K562 (cell line): ENCODE measurements at regions not wholly inside any gene's neighbourhood (a gene's known extent, or its start where the extent isn't known, plus 50 kb on each side); places are given as distances from the start of the nearest gene placed in this dataset.

Experiments used
- ATAC-seq: fragments of 200-7000 bp; cut with Tn5 transposase; 3 replicates; pipeline ENCODE4 v1.9.1; 2020; ENCODE audit warnings: moderate library complexity
- BruUV-seq: library from RNA; stranded (reverse); fragments of 400-500 nt; replicated peaks from 2 replicates; lab custom pipeline; 2021; lab: Mats Ljungman, UMichigan
- CTCF ChIA-PET: fragments of 300-600 bp; formaldehyde crosslinking; extraction: SDS; loops from one replicate; lab custom pipeline; 2021; ENCODE audit warnings: low intra/inter-chr PET ratio; lab: Yijun Ruan, JAX
- POLR2A ChIA-PET: fragments of 300-600, 350-650 bp; sonication (Branson Sonifier 250); formaldehyde crosslinking; extraction: SDS; loops from one replicate; lab custom pipeline; 2021; ENCODE audit warnings: antibody characterized with exemption, inconsistent platforms; lab: Yijun Ruan, JAX
- DNase-seq, 4 experiments: peaks; one replicate each; pipeline versions ENCODE4 v3.0.0 to v3.0.0-alpha.2; 2011 to 2018; ENCODE audit warnings: low spot score in 3 of 4, mixed read lengths in 3 of 4; ENCODE audit errors: extremely low read depth in 1 of 4
- FAIRE-seq: peaks from 2 replicates; lab custom pipeline; 2011; peaks lifted over from hg19 to GRCh38; lab: Jason Lieb, UNC
- H2AFZ ChIP-seq: 2 replicates; pipeline ENCODE4 v1.6.0; 2011; ENCODE audit warnings: low read depth, low read length, control low read depth, inconsistent platforms
- H3K27ac ChIP-seq: fragments of 200-600 bp; 3 replicates; pipeline ENCODE4 v1.8.0; 2011; ENCODE audit warnings: low read depth, mild to moderate bottlenecking, control low read depth, inconsistent platforms, low read length, moderate library complexity, mixed read lengths; ENCODE audit errors: extremely low read depth
- H3K27me3 ChIP-seq, 2 experiments: fragments of 300-600 bp in 1 of 2; 2 replicates in 1 of 2; 3 replicates in 1 of 2; pipeline versions ENCODE4 v1.6.0 to v1.8.0; 2011; ENCODE audit warnings: inconsistent platforms in 2 of 2, low read length in 2 of 2, mild to moderate bottlenecking in 1 of 2, mixed read lengths in 1 of 2, moderate library complexity in 1 of 2; ENCODE audit not compliant: control insufficient read depth in 2 of 2, insufficient read depth in 2 of 2
- H3K36me3 ChIP-seq: fragments of 300-600 bp; 3 replicates; pipeline ENCODE4 v1.8.0; 2011; ENCODE audit warnings: mild to moderate bottlenecking, low read length, inconsistent platforms; ENCODE audit not compliant: control insufficient read depth, insufficient read depth
- H3K4me1 ChIP-seq, 2 experiments: fragments of 200-600 bp in 1 of 2; replicated peaks in 1 of 2; 2 replicates in 1 of 2; 3 replicates in 1 of 2; pipeline versions ENCODE4 v1.5.1 to v1.8.0; 2011; ENCODE audit warnings: inconsistent platforms in 2 of 2, low read length in 2 of 2, mild to moderate bottlenecking in 1 of 2, mixed read lengths in 1 of 2, moderate library complexity in 1 of 2; ENCODE audit not compliant: control insufficient read depth in 2 of 2, insufficient read depth in 2 of 2
- H3K4me2 ChIP-seq: 2 replicates; pipeline ENCODE4 v1.6.1; 2011; ENCODE audit warnings: low read length, control low read depth, inconsistent platforms, mixed read lengths; ENCODE audit not compliant: insufficient read depth
- H3K4me3 ChIP-seq: fragments of 200-600 bp; sonication (generic), shearing (Covaris generic); 2 replicates; pipeline ENCODE4 v1.5.1; 2016; ENCODE audit warnings: control low read depth, inconsistent platforms
- H3K79me2 ChIP-seq: fragments of 200-600 bp; 3 replicates; pipeline ENCODE4 v1.8.0; 2011; ENCODE audit warnings: low read length, inconsistent platforms; ENCODE audit not compliant: control insufficient read depth, insufficient read depth
- H3K9ac ChIP-seq, 2 experiments: 2 replicates each; pipeline versions ENCODE4 v1.6.0 to v1.6.1; 2011; ENCODE audit warnings: low read depth in 2 of 2, low read length in 2 of 2, control low read depth in 1 of 2, inconsistent platforms in 1 of 2, mild to moderate bottlenecking in 1 of 2, mixed read lengths in 1 of 2; ENCODE audit not compliant: insufficient read depth in 1 of 2
- H3K9me1 ChIP-seq: one replicate; pipeline ENCODE4 v1.6.0; 2011; ENCODE audit warnings: inconsistent platforms, mild to moderate bottlenecking, low read length, moderate library complexity; ENCODE audit not compliant: control insufficient read depth, insufficient read depth
- H3K9me3 ChIP-seq: replicated peaks from 2 replicates; pipeline ENCODE4 v1.5.1; 2011; ENCODE audit warnings: low read depth, low read length, inconsistent platforms; ENCODE audit not compliant: control insufficient read depth, insufficient read depth
- H4K20me1 ChIP-seq: replicated peaks from 2 replicates; pipeline ENCODE4 v1.6.1; 2011; ENCODE audit warnings: low read length, inconsistent platforms, mixed read lengths; ENCODE audit not compliant: control insufficient read depth, insufficient read depth
- CAMTA2 ChIP-seq: fragments of 250-450 bp; sonication (Bioruptor Pico); conservative IDR thresholded peaks from 2 replicates; pipeline ENCODE4 v1.5.1; 2022
- ETV5 ChIP-seq: sonication (generic); formaldehyde crosslinking; IDR thresholded peaks from 2 replicates; pipeline ENCODE4 v1.4.0; 2020; ENCODE audit warnings: low read depth, mild to moderate bottlenecking, missing genetic modification reagents
- KLF6 ChIP-seq: fragments of 250-450 bp; sonication (Bioruptor Pico); IDR thresholded peaks from 2 replicates; pipeline ENCODE4 v1.4.0; 2020; ENCODE audit warnings: mild to moderate bottlenecking, moderate library complexity, borderline replicate concordance
- MCM3 ChIP-seq: fragments of 450-650 bp; IDR thresholded peaks from 2 replicates; pipeline ENCODE4 v1.6.1; 2016
- MYC ChIP-seq, 2 experiments: fragments of 250-450 bp in 1 of 2; sonication (Bioruptor Pico) in 1 of 2; IDR thresholded peaks; 2 replicates each; pipeline versions ENCODE4 v1.5.1 to v1.6.1; 2012 to 2021; ENCODE audit warnings: low read depth in 2 of 2, borderline replicate concordance in 1 of 2, improper control_type of control experiment in 1 of 2, low read length in 1 of 2, mild to moderate bottlenecking in 1 of 2, moderate library complexity in 1 of 2
- NFE2L1 ChIP-seq: fragments of 450-650 bp; IDR thresholded peaks from 2 replicates; pipeline ENCODE4 v1.6.1; 2016; ENCODE audit warnings: missing genetic modification characterization, low read depth, mild to moderate bottlenecking, missing compliant biosample characterization, moderate library complexity, borderline replicate concordance
- NKRF ChIP-seq: fragments of 450-650 bp; IDR thresholded peaks from 2 replicates; pipeline ENCODE4 v1.6.1; 2016; ENCODE audit warnings: borderline replicate concordance
- NR3C1 ChIP-seq: sonication (generic); formaldehyde crosslinking; IDR thresholded peaks from 2 replicates; pipeline ENCODE4 v1.8.1; 2022; ENCODE audit warnings: missing genetic modification reagents
- PHF21A ChIP-seq: fragments of 450-650 bp; IDR thresholded peaks from 2 replicates; pipeline ENCODE4 v1.6.1; 2017; ENCODE audit warnings: low read depth, borderline replicate concordance
- RCOR1 ChIP-seq, 2 experiments: IDR thresholded peaks; 2 replicates each; pipeline ENCODE4 v1.6.1; 2012; ENCODE audit warnings: low read depth in 2 of 2, low read length in 2 of 2, borderline replicate concordance in 1 of 2, improper control_type of control experiment in 1 of 2
- SMARCC2 ChIP-seq: fragments of 450-650 bp; IDR thresholded peaks from 2 replicates; pipeline ENCODE4 v1.6.1; 2017; ENCODE audit warnings: antibody characterized with exemption, moderate library complexity, mild to moderate bottlenecking, low read depth
- SRSF9 ChIP-seq: fragments of 200-400 bp; formaldehyde crosslinking; IDR thresholded peaks from 2 replicates; pipeline ENCODE4 v1.6.1; 2017; ENCODE audit warnings: low read depth, low read length, borderline replicate concordance
- ZBTB17 ChIP-seq: fragments of 450-650 bp; formaldehyde crosslinking; IDR thresholded peaks from 2 replicates; pipeline ENCODE4 v1.4.0; 2020; ENCODE audit warnings: mild to moderate bottlenecking
- ZNF121 ChIP-seq: sonication (generic); formaldehyde crosslinking; conservative IDR thresholded peaks from 2 replicates; pipeline ENCODE4 v1.8.0; 2022; ENCODE audit warnings: missing genetic modification reagents
- ZNF449 ChIP-seq: fragments of 250-450 bp; sonication (Bioruptor Pico); IDR thresholded peaks from 2 replicates; pipeline ENCODE4 v1.8.0; 2022; ENCODE audit warnings: moderate library complexity, mild to moderate bottlenecking, inconsistent platforms
- ZNF699 ChIP-seq: fragments of 250-450 bp; sonication (Bioruptor Pico); IDR thresholded peaks from 2 replicates; pipeline ENCODE4 v1.8.0; 2021; ENCODE audit warnings: mild to moderate bottlenecking, moderate library complexity; ENCODE audit not compliant: insufficient replicate concordance
- ZSCAN32 ChIP-seq: fragments of 450-650 bp; formaldehyde crosslinking; IDR thresholded peaks from 2 replicates; pipeline ENCODE4 v1.4.0; 2020; ENCODE audit warnings: mild to moderate bottlenecking, moderate library complexity
- WGBS: fragments of 100-300 bp; shearing (Covaris generic); methylation state at CpG from one replicate; pipeline ENCODE4 v1.1.6; 2016; ENCODE audit warnings: low coverage, mixed read lengths; ENCODE audit not compliant: insufficient coverage; ENCODE audit errors: missing lambda C conversion rate; 5-methylcytosine and 5-hydroxymethylcytosine counted together
- in situ Hi-C: fragments of 300-500 bp; cut with MboI; formaldehyde crosslinking; loops from 4 replicates; pipeline ENCODE4 v1.15.0; 2018; ENCODE audit warnings: inconsistent platforms, mixed read lengths
- intact Hi-C: fragments of 100-400 bp; cut with micrococcal nuclease; formaldehyde crosslinking; loops from 2 replicates; pipeline ENCODE4 v1.14.2; 2022

GRCh38 chr22:27273436-27273835 lies 528.1 kb downstream of the MN1 start:
- no peaks in the 10 kb centered on the region for H3K4me1 ChIP-seq
- H4K20me1 ChIP-seq, result no peaks in the 10 kb centered on the region
- TF ChIP-seq ZNF699 (CRISPR knock-in tag) (no peak), PHF21A (no peak), ZNF449 (no peak), SMARCC2 (no peak), NFE2L1 (tag) (no peak), NKRF (no peak), SRSF9 (no peak), ZBTB17 (no peak), NR3C1 (CRISPR knock-in tag) (no peak), RCOR1 (IDR thresholded peaks at IDR 0.05; ENCODE audit: borderline replicate concordance in 1 of 2, low read depth in 2 of 2, low read length in 2 of 2) (no peak), ZNF121 (CRISPR knock-in tag) (no peak), KLF6 (CRISPR knock-in tag) (no peak), MYC (IDR thresholded peaks at IDR 0.05; ENCODE audit: low read depth, low read length) (no peak), MYC (CRISPR knock-in tag; IDR thresholded peaks at IDR 0.05; ENCODE audit: borderline replicate concordance, low read depth) (no peak), ZSCAN32 (CRISPR knock-in tag) (no peak), ETV5 (CRISPR knock-in tag) (no peak), MCM3 (no peak), CAMTA2 (CRISPR knock-in tag) (no peak)
- H3K9me1 ChIP-seq, result no peaks in the 10 kb centered on the region
- no peak overlapping the region for H3K4me3 ChIP-seq
- ATAC-seq (no peak), FAIRE-seq (no peak), DNase-seq (no peak)
- ChIA-PET CTCF (no interaction called here), POLR2A (no interaction called here)
- H3K9me3 ChIP-seq, result no peaks in the 10 kb centered on the region
- no peaks in the 10 kb centered on the region for H3K79me2 ChIP-seq
- in situ Hi-C loops (no loop called here), intact Hi-C loops (no loop called here)
- 8% methylated on average over 3 of the region's 8 CpGs for WGBS
- no peak overlapping the region for H2AFZ ChIP-seq
- H3K27me3 ChIP-seq, result no peaks in the 10 kb centered on the region; a peak in 1 of 5 replicates
- H3K27ac ChIP-seq, result no peak overlapping the region
- H3K36me3 ChIP-seq, result no peaks in the 10 kb centered on the region
- no TSS peak for BruUV-seq
- no peak overlapping the region for H3K4me2 ChIP-seq
- no peak overlapping the region for H3K9ac ChIP-seq
